Trophoblast cell (in vitro differentiated cells and primary cell): ENCODE measurements at regions not wholly inside any gene's neighbourhood (a gene's known extent, or its start where the extent isn't known, plus 50 kb on each side); places are given as distances from the start of the nearest gene placed in this dataset.

Source experiments
- DNase-seq, 2 donors: peaks; one replicate each; pipeline ENCODE4 v3.0.0-alpha.2; 2016
- H2AFZ ChIP-seq: 2 replicates; pipeline ENCODE4 v1.6.1; 2013; ENCODE audit warnings: low read length, moderate library complexity, mild to moderate bottlenecking; ENCODE audit not compliant: insufficient read depth, poor library complexity
- H2AK5ac ChIP-seq: 2 replicates; pipeline ENCODE4 v1.6.1; 2013; ENCODE audit warnings: mild to moderate bottlenecking, low read length
- H2BK120ac ChIP-seq: 2 replicates; pipeline ENCODE4 v1.6.1; 2013; ENCODE audit warnings: low read length, mild to moderate bottlenecking, moderate library complexity; ENCODE audit not compliant: insufficient read depth, poor library complexity
- H2BK12ac ChIP-seq: 2 replicates; pipeline ENCODE4 v1.6.1; 2013; ENCODE audit warnings: mild to moderate bottlenecking, low read length, moderate library complexity
- H2BK5ac ChIP-seq: 2 replicates; pipeline ENCODE4 v1.6.1; 2013; ENCODE audit warnings: low read length, low read depth, moderate library complexity, mild to moderate bottlenecking; ENCODE audit not compliant: poor library complexity
- H3K14ac ChIP-seq: 2 replicates; pipeline ENCODE4 v1.6.1; 2013; ENCODE audit warnings: mild to moderate bottlenecking, low read length
- H3K18ac ChIP-seq: 2 replicates; pipeline ENCODE4 v1.6.1; 2013; ENCODE audit warnings: mild to moderate bottlenecking, low read length
- H3K23ac ChIP-seq: 2 replicates; pipeline ENCODE4 v1.6.1; 2013; ENCODE audit warnings: low read length
- H3K27ac ChIP-seq: 2 replicates; pipeline ENCODE4 v1.5.1; 2013; ENCODE audit warnings: low read depth, mild to moderate bottlenecking, inconsistent platforms, low read length, moderate library complexity
- H3K27me3 ChIP-seq: 2 replicates; pipeline ENCODE4 v1.6.1; 2013; ENCODE audit warnings: inconsistent platforms, mild to moderate bottlenecking, low read length, moderate library complexity; ENCODE audit not compliant: insufficient read depth
- H3K36me3 ChIP-seq, 2 experiments: 1 replicate in 1 of 2; 2 replicates in 1 of 2; pipeline ENCODE4 v1.6.1; 2013; ENCODE audit warnings: low read length in 2 of 2, mild to moderate bottlenecking in 2 of 2, moderate library complexity in 1 of 2; ENCODE audit not compliant: insufficient read depth in 2 of 2, control insufficient read depth in 1 of 2
- H3K4ac ChIP-seq: 2 replicates; pipeline ENCODE4 v1.6.1; 2013; ENCODE audit warnings: low read depth, mild to moderate bottlenecking, low read length, moderate library complexity
- H3K4me1 ChIP-seq, 2 experiments: 1 replicate in 1 of 2; 2 replicates in 1 of 2; pipeline ENCODE4 v1.6.1; 2013; ENCODE audit warnings: low read length in 2 of 2, mild to moderate bottlenecking in 2 of 2, moderate library complexity in 1 of 2; ENCODE audit not compliant: insufficient read depth in 2 of 2, control insufficient read depth in 1 of 2
- H3K4me2 ChIP-seq: 2 replicates; pipeline ENCODE4 v1.6.1; 2013; ENCODE audit warnings: inconsistent platforms, mild to moderate bottlenecking, low read length, moderate library complexity
- H3K4me3 ChIP-seq: 2 replicates; pipeline ENCODE4 v1.5.1; 2013; ENCODE audit warnings: mild to moderate bottlenecking, low read depth, low read length, inconsistent platforms
- H3K79me1 ChIP-seq: one replicate; pipeline ENCODE4 v1.6.1; 2013; ENCODE audit warnings: low read length
- H3K79me2 ChIP-seq: 2 replicates; pipeline ENCODE4 v1.6.1; 2013; ENCODE audit warnings: low read length, mild to moderate bottlenecking; ENCODE audit not compliant: control insufficient read depth, insufficient read depth, poor library complexity
- H3K9ac ChIP-seq: 2 replicates; pipeline ENCODE4 v1.6.1; 2013; ENCODE audit warnings: mild to moderate bottlenecking, low read length
- H3K9me3 ChIP-seq: 2 replicates; pipeline ENCODE4 v1.6.1; 2013; ENCODE audit warnings: low read depth, mild to moderate bottlenecking, control low read depth, inconsistent platforms, low read length; ENCODE audit not compliant: insufficient read depth
- H4K12ac ChIP-seq: 2 replicates; pipeline ENCODE4 v1.6.1; 2013; ENCODE audit warnings: low read depth, mild to moderate bottlenecking, low read length, moderate library complexity
- H4K8ac ChIP-seq: 2 replicates; pipeline ENCODE4 v1.6.1; 2013; ENCODE audit warnings: low read depth, mild to moderate bottlenecking, low read length, moderate library complexity
- H4K91ac ChIP-seq: one replicate; pipeline ENCODE4 v1.6.1; 2013; ENCODE audit warnings: low read depth, mild to moderate bottlenecking, low read length, moderate library complexity
- WGBS: extraction: QIAGEN DNeasy Blood & Tissue Kit; methylation state at CpG from one replicate; pipeline ENCODE4 v1.1.7; 2013; ENCODE audit warnings: missing lambda C conversion rate; ENCODE audit not compliant: insufficient read length, insufficient coverage; ENCODE audit errors: extremely low coverage; 5-methylcytosine and 5-hydroxymethylcytosine counted together

GRCh38 chr5:85967681-85968080, 650.1 kb upstream of the COX7C start:
- no peak overlapping the region for H3K23ac ChIP-seq
- H2BK12ac ChIP-seq = no peak overlapping the region
- H4K12ac ChIP-seq = no peak overlapping the region
- no peaks in the 10 kb centered on the region for H3K36me3 ChIP-seq
- H2AFZ ChIP-seq = no peak overlapping the region
- no peak overlapping the region for H3K4me3 ChIP-seq
- H3K4ac ChIP-seq = no peak overlapping the region
- H2BK5ac ChIP-seq = no peak overlapping the region
- DNase-seq = peak in 1 of 2 donors; percentile 1
- H2AK5ac ChIP-seq = no peak overlapping the region
- no peaks in the 10 kb centered on the region for H3K4me1 ChIP-seq
- H2BK120ac ChIP-seq = no peak overlapping the region
- H4K8ac ChIP-seq = no peak overlapping the region
- H3K27ac ChIP-seq = no peak overlapping the region
- H3K79me1 ChIP-seq = no peaks in the 10 kb centered on the region
- H3K9me3 ChIP-seq = no peaks in the 10 kb centered on the region
- no peak overlapping the region for H3K18ac ChIP-seq
- H4K91ac ChIP-seq = no peak overlapping the region
- H3K9ac ChIP-seq = no peak overlapping the region
- no CpG with 5 or more reads among the region's 4 CpGs for WGBS
- H3K14ac ChIP-seq = no peak overlapping the region
- H3K4me2 ChIP-seq = no peak overlapping the region
- H3K27me3 ChIP-seq = no peaks in the 10 kb centered on the region
- H3K79me2 ChIP-seq = no peaks in the 10 kb centered on the region

- Histone ChIP-seq H3K23ac (no peak overlapping the region), H2AFZ (no peak overlapping the region), H2AK5ac (no peak overlapping the region), H4K8ac (no peak overlapping the region), H3K14ac (no peak overlapping the region), H3K27ac (no peak overlapping the region), H3K79me2 (no peaks in the 10 kb centered on the region), H3K4me3 (no peak overlapping the region), H3K4me2 (no peak overlapping the region), H4K12ac (no peak overlapping the region), H3K9me3 (no peaks in the 10 kb centered on the region), H2BK5ac (no peak overlapping the region), H3K36me3 (no peaks in the 10 kb centered on the region), H3K4me1 (no peaks in the 10 kb centered on the region), H2BK12ac (no peak overlapping the region), H4K91ac (no peak overlapping the region), H3K27me3 (no peaks in the 10 kb centered on the region), H3K18ac (no peak overlapping the region), H2BK120ac (no peak overlapping the region), H3K79me1 (no peaks in the 10 kb centered on the region), H3K9ac (no peak overlapping the region), H3K4ac (no peak overlapping the region)
- WGBS = no CpG with 5 or more reads among the region's 4 CpGs
- DNase-seq = no peak
Observed at GRCh38 chr5:85972539-85972938, 645.2 kb upstream of the COX7C start.

GRCh38 chr5:85985167-85985566, 632.6 kb upstream of the COX7C start:
- H3K4me1 ChIP-seq = no peaks in the 10 kb centered on the region
- H3K79me2 ChIP-seq = no peaks in the 10 kb centered on the region
- no peaks in the 10 kb centered on the region for H3K9me3 ChIP-seq
- no peak for DNase-seq
- H3K27ac ChIP-seq = no peak overlapping the region
- H3K9ac ChIP-seq = no peak overlapping the region
- no peak overlapping the region for H2AFZ ChIP-seq
- no CpG with 5 or more reads among the region's 1 CpG for WGBS
- H4K12ac ChIP-seq = no peak overlapping the region
- H3K4ac ChIP-seq = no peak overlapping the region
- H3K36me3 ChIP-seq = no peaks in the 10 kb centered on the region
- no peaks in the 10 kb centered on the region for H3K79me1 ChIP-seq
- no peak overlapping the region for H4K8ac ChIP-seq
- H3K23ac ChIP-seq = no peak overlapping the region
- H2BK120ac ChIP-seq = no peak overlapping the region
- H3K27me3 ChIP-seq = no peaks in the 10 kb centered on the region
- H2AK5ac ChIP-seq = no peak overlapping the region
- H2BK12ac ChIP-seq = no peak overlapping the region
- H2BK5ac ChIP-seq = no peak overlapping the region
- H3K14ac ChIP-seq = no peak overlapping the region
- no peak overlapping the region for H3K4me3 ChIP-seq
- H3K4me2 ChIP-seq = no peak overlapping the region
- H4K91ac ChIP-seq = no peak overlapping the region
- H3K18ac ChIP-seq = no peak overlapping the region

GRCh38 chr5:85990998-85991397, 626.7 kb upstream of the COX7C start:
- H3K79me2 ChIP-seq = no peaks in the 10 kb centered on the region
- no peaks in the 10 kb centered on the region for H3K27me3 ChIP-seq
- no CpG with 5 or more reads among the region's 2 CpGs for WGBS
- no peak overlapping the region for H3K23ac ChIP-seq
- no peak overlapping the region for H3K4me3 ChIP-seq
- no peaks in the 10 kb centered on the region for H3K36me3 ChIP-seq
- H3K14ac ChIP-seq = no peak overlapping the region
- H4K12ac ChIP-seq = no peak overlapping the region
- no peak overlapping the region for H2AFZ ChIP-seq
- no peak overlapping the region for H3K18ac ChIP-seq
- H3K4ac ChIP-seq = no peak overlapping the region
- no peak for DNase-seq
- no peak overlapping the region for H2AK5ac ChIP-seq
- H3K9me3 ChIP-seq = peaks cover 6% of the 10 kb centered on the region
- no peak overlapping the region for H4K8ac ChIP-seq
- no peak overlapping the region for H3K9ac ChIP-seq
- H2BK12ac ChIP-seq = no peak overlapping the region
- H3K27ac ChIP-seq = no peak overlapping the region
- H3K4me1 ChIP-seq = no peaks in the 10 kb centered on the region
- no peak overlapping the region for H2BK5ac ChIP-seq
- H3K4me2 ChIP-seq = no peak overlapping the region
- H4K91ac ChIP-seq = no peak overlapping the region
- no peak overlapping the region for H2BK120ac ChIP-seq
- H3K79me1 ChIP-seq = no peaks in the 10 kb centered on the region
